Hematopoietic multipotent progenitor cell treated with erythropoietin and hydrocortisone succinate and interleukin-3 and kit ligand, for 8 days (in vitro differentiated cells): ENCODE measurements at regions not wholly inside any gene's neighbourhood (a gene's known extent, or its start where the extent isn't known, plus 50 kb on each side); places are given as distances from the start of the nearest gene placed in this dataset.

Source experiments
- DNase-seq: peaks from one replicate; pipeline ENCODE4 v3.0.0-alpha.2; 2015

DNA sequence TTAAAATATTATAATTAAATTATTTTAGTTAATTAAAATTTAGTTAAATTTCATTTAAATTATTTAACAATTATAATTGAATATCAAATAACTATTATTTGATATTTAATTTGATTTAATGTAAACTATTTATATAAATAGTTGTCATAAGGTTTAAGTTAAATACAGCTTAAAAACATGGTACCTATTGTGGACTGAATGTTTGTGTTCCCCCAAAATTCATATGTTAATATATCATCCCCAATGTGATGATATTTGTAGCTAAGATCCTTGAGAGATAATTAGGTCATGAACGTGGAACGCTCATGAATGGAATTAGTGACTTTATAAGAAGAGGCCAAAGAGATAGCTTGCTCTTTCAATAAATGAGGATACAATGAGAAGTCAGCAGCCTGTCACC is 505.7 kb upstream of the LRATD1 start:
- no peak for DNase-seq

- no peak for DNase-seq
These were observed 504.8 kb upstream of the LRATD1 start for GRCh38 chr2:14127765-14128164.

- DNase-seq: no peak
These were observed 500.1 kb upstream of the LRATD1 start for GRCh38 chr2:14132386-14132785.

DNA sequence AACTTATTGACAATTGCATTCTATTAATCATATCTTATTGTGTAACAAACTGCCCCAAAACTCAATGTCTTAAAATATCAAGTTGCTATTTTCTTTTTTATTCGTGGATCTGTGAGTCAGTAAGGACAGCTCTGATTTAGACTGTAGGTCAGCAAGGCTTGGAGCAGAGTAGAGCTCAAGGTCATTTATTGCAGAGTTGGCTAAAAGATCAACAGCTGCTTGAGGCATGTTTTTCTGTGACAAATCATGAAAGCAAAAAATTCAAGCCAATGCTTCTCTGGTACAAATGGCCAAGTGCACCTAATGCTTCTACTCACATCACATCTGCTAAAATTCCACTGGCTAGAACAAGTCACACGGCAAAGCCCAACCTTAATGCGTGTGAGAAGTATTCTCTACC is 497.7 kb upstream of the LRATD1 start:
- no peak for DNase-seq

GRCh38 chr2:14136030-14136429 is 496.5 kb upstream of the LRATD1 start:
- DNase-seq: no peak

DNA sequence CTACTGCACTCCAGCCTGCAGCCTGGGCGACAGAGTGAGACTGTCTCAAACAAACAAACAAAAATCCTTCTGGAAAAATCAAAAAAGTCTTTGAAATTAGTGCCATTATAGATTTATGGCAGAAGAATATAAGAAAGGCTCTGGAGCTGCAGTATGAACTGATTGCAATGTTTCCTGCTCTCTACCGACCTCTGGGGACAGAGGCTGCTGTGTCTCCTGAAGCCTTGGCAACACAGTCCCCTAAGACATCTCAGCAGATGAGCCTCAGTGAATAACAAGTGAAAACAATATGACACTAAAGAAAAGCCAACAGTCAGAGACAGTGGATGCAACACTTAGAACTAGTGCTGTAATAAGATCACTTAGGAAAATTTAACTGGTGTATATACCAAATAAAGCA is 494.9 kb upstream of the LRATD1 start:
- no peak for DNase-seq

GRCh38 chr2:14140009-14140550 is 492.4 kb upstream of the LRATD1 start:
- no peak for DNase-seq

DNA sequence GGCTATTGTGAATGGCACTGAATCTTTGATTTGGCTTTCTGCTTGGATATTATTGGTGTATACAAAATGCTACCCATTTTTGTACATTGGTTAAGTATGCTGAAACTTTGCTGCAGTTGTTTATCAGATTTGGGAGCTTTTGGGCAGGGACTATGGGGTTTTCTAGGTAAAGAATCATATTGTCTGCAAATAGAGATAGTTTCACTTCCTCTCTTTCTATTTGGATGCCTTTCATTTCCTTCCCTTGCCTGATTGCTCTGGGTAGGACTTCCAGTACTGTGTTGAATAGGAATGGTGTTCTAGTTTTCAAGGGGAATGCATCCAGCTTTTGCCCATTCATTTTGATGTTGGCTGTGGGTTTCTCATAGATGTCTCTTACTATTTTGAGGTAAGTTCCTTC is 489.1 kb upstream of the LRATD1 start:
- no peak for DNase-seq

DNA sequence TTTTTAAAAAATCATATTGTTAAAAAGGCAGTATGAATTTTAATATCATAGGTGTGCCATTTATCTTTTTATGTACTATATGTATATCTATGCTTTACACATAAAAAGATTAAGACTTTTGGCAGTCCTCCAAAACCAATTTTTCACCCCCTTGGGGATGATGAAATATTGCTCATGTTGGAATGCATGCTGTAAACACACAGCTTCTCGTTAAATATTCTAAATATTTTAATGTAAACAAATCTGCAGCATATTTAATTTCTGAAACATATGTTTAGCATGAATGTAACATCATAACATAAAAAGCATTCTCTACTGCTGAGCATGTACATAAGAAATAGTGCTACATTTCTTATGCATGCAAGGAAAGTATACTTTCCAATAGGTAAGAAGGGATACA is 484.3 kb upstream of the LRATD1 start:
- no peak for DNase-seq

GRCh38 chr2:14157816-14158215 is 474.7 kb upstream of the LRATD1 start:
- no peak for DNase-seq

- DNase-seq: no peak
These were observed 452.2 kb upstream of the LRATD1 start for GRCh38 chr2:14180333-14180732.

GRCh38 chr2:14182227-14182946 is 450.1 kb upstream of the LRATD1 start:
- DNase-seq: no peak

DNA sequence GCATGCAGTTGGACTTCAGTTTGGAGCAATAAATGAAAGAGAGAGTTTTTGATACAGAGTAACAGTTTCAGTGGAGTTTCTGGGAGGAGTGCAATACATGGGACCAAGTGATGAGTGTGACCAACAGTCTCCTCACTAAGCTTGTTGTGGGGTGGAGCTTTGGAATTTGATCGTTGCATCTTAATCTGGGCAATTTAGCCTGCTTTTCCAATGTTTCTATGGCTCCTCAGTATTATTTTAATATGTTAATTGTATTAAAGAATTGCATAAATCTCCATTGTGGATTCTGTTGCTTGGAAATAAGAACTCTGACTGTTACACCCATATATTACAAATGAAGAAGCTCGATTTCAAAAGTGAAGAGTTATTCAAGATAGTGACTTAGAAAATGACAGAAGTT is 446.6 kb upstream of the LRATD1 start:
- DNase-seq: no peak

- no peak for DNase-seq
These were observed 444.1 kb upstream of the LRATD1 start for GRCh38 chr2:14188446-14188845.

DNA sequence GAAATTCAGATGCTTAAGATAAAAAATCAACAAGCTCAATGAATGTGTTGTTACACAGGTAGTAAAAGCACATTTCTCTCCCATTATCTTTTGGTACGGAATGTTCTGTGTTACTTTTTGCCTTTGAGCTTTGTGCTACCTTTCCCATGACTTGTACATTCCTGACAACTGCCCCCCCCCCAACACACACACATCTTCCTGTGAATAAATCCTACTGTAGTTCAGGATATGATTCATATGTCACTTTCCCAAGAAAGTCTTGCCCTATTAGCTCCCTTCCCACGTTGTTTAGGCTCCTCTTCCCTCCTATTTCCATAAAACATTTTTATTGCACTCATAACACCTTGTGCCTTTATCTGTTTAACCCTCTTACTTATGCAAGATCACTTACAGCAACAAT is 442.6 kb upstream of the LRATD1 start:
- DNase-seq: no peak

DNA sequence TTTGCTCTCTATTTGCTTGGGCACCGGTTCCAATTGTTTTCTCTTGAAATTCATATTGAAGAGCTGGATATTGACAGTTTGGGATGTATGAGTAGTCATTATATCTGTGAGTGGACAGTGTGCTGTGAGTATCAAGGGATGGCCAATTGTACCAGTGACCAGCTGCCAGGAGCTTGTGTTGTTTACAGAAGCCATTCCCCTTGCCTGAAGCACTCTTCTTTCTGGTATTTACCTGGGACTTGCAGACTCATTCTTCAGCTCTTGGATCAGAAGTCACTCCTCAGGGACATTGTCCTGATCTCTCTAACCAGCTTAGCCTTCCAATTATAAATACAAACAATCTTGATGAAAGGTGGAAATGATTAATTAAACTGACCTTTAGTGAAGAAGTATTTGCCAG is 438.3 kb upstream of the LRATD1 start:
- no peak for DNase-seq

GRCh38 chr2:14197293-14197692 is 435.2 kb upstream of the LRATD1 start:
- no peak for DNase-seq

DNA sequence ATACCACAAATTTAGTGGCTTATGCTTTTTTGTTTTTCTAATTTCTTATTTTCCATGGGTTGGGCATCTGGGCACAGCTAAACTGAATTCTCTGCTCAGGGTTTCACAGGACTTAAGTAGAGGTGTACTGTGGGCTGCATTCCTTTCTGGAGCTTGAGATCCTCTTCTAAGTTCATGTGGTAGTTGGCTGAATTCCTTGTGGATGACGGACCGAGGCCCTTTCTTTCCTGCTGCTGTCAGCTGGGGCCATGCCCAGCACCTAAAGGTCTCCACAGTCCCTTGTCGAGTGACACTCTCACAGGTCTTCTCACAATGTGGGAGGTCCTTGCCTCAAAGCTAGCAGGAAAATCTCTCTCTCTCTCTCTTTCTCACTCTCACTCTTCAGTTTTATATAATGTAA is 433.5 kb upstream of the LRATD1 start:
- no peak for DNase-seq

DNA sequence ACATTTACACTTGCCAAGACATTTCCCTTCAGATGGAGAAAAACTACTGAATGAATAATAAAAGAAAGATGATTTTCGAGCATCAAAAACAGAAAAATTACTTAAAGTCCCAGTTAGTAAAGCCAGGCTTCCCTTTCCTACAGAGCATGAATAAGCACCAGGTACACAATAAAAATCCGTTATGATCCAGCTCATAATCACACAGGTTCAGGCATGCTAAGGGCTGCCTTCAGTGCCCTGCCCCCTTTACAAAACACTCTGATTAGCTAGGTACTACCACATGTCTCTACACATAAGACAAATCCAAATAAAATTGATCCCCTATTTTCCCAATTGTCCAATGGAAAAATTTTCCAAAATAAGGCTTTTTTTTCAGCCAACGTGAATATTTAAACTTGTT is 413.2 kb upstream of the LRATD1 start:
- no peak for DNase-seq

DNA sequence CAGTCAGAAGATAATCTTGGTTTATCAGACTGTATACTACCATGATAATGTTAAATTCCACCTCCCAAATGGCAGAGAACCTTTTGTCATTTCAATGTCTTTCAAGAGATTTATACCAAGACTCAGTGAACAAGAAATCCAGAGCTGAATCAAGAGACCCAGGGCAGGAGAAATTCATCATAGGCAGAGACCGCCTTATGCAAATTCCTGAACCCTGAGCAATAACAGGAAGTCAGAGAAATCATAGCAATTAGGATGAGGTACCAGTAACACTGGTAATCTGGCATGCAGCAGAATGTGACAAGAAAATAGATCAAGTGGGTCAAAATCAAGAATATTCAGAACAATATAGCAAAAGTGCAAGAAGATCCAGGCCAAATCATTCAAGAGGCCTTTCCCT is 412.4 kb upstream of the LRATD1 start:
- no peak for DNase-seq

DNA sequence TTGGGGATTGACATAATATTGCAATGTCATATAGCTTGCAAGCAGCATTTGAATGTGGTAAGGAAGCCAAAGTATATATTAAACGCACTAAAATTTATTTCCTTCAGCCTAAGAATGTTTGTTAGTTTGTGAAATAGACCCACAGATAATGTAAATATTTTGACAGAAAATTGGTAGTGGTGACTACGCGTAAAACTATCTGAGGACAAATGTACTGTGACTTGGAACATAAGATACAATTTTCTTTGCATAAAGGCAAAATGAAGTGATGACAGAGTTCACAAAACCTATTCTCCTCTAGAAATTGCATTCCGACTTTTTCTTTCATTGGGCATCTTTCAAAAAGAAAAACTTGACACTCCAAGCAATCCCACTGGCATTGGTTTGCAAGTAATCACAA is 411.1 kb upstream of the LRATD1 start:
- DNase-seq: no peak

DNA sequence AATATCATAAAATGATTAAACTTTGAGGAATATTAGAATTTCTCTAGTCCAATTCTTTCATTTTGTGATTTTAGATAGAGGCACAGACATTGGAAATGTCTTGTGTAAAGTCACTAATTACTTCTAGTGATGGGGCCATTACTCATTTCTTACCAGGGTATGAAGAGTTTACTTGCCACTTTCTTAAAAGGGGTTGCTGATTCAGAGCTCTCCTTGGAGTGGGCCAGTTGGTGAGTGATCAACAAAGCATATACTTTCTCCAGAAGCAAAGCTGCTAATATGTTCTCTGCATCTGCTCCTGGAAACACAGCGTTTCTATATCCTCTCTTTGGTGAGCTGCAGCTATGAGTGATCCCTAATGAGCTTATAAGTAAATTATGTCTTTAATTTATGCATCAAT is 408.9 kb upstream of the LRATD1 start:
- no peak for DNase-seq

- DNase-seq: no peak
These were observed 401.1 kb upstream of the LRATD1 start for GRCh38 chr2:14231391-14231898.

- DNase-seq: no peak
These were observed 400.3 kb upstream of the LRATD1 start for GRCh38 chr2:14232217-14232616.

DNA sequence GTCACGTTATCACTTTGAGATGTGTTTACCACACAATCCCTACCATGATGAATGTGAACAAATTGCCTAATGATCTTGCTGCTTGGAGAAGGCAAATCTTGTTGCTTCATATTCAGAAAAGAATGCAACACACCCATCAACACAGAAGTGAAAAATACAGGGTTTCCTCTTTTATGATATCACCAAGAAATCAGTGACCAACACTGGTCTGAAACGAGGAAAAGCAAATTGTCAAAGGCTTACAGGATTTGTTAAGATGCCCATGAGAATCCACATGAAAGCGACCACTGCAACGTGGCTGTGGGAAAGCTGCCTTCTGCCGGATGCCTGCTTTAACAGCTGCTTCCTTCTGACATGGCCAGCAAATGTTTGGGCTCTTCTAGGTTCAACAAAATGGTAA is 397.6 kb upstream of the LRATD1 start:
- DNase-seq: no peak
